Testis (tissue), 2 donors: ENCODE measurements at regions not wholly inside any gene's neighbourhood (a gene's known extent, or its start where the extent isn't known, plus 50 kb on each side); places are given as distances from the start of the nearest gene placed in this dataset.

Experiments used
- POLR2A ChIP-seq: fragments of 450-650 bp; IDR thresholded peaks from one replicate; pipeline ENCODE4 v1.6.1; 2017; ENCODE audit warnings: antibody characterized with exemption, mild to moderate bottlenecking, moderate library complexity
- TF ChIP-seq, protein P1 (sequence below), 3 experiments: fragments of 450-650 bp in 2 of 3; fragments of 200-600 bp in 1 of 3; sonication (generic) in 1 of 3; IDR thresholded peaks; one replicate each; pipeline ENCODE4 v1.5.1; 2016 to 2019; ENCODE audit warnings: antibody characterized with exemption in 3 of 3, mild to moderate bottlenecking in 2 of 3, moderate library complexity in 1 of 3

DNA sequence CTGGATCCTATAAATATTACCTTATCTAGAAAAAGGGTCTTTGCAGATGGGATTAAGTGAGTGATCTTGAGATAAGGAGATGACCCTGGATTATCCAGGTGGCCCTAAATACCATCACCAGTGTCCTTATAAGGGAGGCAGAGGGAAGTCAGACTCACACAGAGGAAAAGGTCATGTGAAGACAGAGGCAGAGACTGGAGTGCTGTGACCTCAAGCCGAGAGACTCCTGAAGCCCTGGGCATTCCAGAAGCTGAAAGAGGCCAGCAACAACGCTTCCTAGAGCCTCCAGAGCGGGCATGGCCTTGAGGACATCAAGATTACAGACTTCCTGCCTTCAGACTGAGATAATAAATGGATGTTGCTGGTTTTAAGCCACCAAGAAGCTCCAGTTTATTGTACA lies 118.8 kb downstream of the ATPSCKMT start:
- TF ChIP-seq, protein P1, sequence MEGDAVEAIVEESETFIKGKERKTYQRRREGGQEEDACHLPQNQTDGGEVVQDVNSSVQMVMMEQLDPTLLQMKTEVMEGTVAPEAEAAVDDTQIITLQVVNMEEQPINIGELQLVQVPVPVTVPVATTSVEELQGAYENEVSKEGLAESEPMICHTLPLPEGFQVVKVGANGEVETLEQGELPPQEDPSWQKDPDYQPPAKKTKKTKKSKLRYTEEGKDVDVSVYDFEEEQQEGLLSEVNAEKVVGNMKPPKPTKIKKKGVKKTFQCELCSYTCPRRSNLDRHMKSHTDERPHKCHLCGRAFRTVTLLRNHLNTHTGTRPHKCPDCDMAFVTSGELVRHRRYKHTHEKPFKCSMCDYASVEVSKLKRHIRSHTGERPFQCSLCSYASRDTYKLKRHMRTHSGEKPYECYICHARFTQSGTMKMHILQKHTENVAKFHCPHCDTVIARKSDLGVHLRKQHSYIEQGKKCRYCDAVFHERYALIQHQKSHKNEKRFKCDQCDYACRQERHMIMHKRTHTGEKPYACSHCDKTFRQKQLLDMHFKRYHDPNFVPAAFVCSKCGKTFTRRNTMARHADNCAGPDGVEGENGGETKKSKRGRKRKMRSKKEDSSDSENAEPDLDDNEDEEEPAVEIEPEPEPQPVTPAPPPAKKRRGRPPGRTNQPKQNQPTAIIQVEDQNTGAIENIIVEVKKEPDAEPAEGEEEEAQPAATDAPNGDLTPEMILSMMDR (IDR thresholded peaks at IDR 0.05) = no peak
- TF ChIP-seq POLR2A = no peak
